ENCODE measurements at regions not wholly inside any gene's neighbourhood (a gene's known extent, or its start where the extent isn't known, plus 50 kb on each side); places are given as distances from the start of the nearest gene placed in this dataset.
A peak's percentile ranks its signal among the peaks of the same experiment; 100 is the strongest.

GRCh38 chr18:78199611-78200010 lies 780.0 kb upstream of the SALL3 start:
- no peak overlapping the region for H2AFZ ChIP-seq (ENCODE audit: insufficient read depth, low read depth, low read length, poor library complexity, severe bottlenecking)
- no peak for DNase-seq
- H3K27me3 Mint-ChIP-seq (ENCODE audit: low read depth in 3 of 3) = no peaks in the 10 kb centered on the region
- H3K27me3 ChIP-seq (ENCODE audit: control insufficient read depth in 2 of 2, insufficient read depth in 2 of 2, low read length in 2 of 2) = no peaks in the 10 kb centered on the region
- intact Hi-C loops (cut with micrococcal nuclease) = no loop called here
- WGBS (ENCODE audit: insufficient coverage) = 90% methylated on average over 2 of the region's 4 CpGs
- no peak overlapping the region for H3K4me3 ChIP-seq (replicated peaks in 1 of 3; ENCODE audit: low read depth in 2 of 3, low read length in 3 of 3)
- no peaks in the 10 kb centered on the region for H3K4me1 ChIP-seq (ENCODE audit: control insufficient read depth in 1 of 2, insufficient read depth in 2 of 2, low read length in 2 of 2)
- H3K4me2 ChIP-seq (replicated peaks; ENCODE audit: extremely low read depth, low read length, poor library complexity, severe bottlenecking) = no peak overlapping the region
- peaks cover 3 to 18% (median 5%) of the 10 kb centered on the region in 7 donors for H3K9me3 Mint-ChIP-seq
- no peak overlapping the region for H3K9ac ChIP-seq (ENCODE audit: insufficient read depth, low read length, poor library complexity, severe bottlenecking)
- H3K79me2 ChIP-seq (ENCODE audit: insufficient read depth, low read length) = no peaks in the 10 kb centered on the region
- H3K36me3 Mint-ChIP-seq = no peaks in the 10 kb centered on the region
- no peaks in the 10 kb centered on the region for H4K20me1 ChIP-seq (ENCODE audit: insufficient read depth, low read length)
- H3K4me1 Mint-ChIP-seq = no peaks in the 10 kb centered on the region
- H3K9me3 ChIP-seq (replicated peaks in 1 of 2; ENCODE audit: control insufficient read depth in 1 of 2, insufficient read depth in 1 of 2, low read length in 2 of 2) = peaks cover 11 to 14% of the 10 kb centered on the region in 2 donors
- peak overlapping the region in 1 of 7 donors; percentile 48 for H3K27ac Mint-ChIP-seq
- H3K4me3 Mint-ChIP-seq = no peak overlapping the region
- H3K27ac ChIP-seq (ENCODE audit: low read depth in 1 of 2, low read length in 2 of 2) = no peak overlapping the region
- no peaks in the 10 kb centered on the region for H3K36me3 ChIP-seq (replicated peaks in 1 of 2; ENCODE audit: control insufficient read depth in 1 of 2, insufficient read depth in 2 of 2, low read length in 2 of 2)
- no peak for TF ChIP-seq CTCF (IDR thresholded peaks at IDR 0.05)

GRCh38 chr18:78207942-78208341 lies 771.7 kb upstream of the SALL3 start:
- intact Hi-C loops (cut with micrococcal nuclease) = no loop called here
- H3K4me1 Mint-ChIP-seq = no peaks in the 10 kb centered on the region
- DNase-seq = no peak
- H3K27ac Mint-ChIP-seq = no peak overlapping the region
- Histone ChIP-seq H4K20me1 (ENCODE audit: insufficient read depth, low read length) (no peaks in the 10 kb centered on the region), H2AFZ (ENCODE audit: insufficient read depth, low read depth, low read length, poor library complexity, severe bottlenecking) (no peak overlapping the region), H3K36me3 (replicated peaks in 1 of 2; ENCODE audit: control insufficient read depth in 1 of 2, insufficient read depth in 2 of 2, low read length in 2 of 2) (no peaks in the 10 kb centered on the region), H3K9ac (ENCODE audit: insufficient read depth, low read length, poor library complexity, severe bottlenecking) (no peak overlapping the region), H3K27ac (ENCODE audit: low read depth in 1 of 2, low read length in 2 of 2) (no peak overlapping the region), H3K27me3 (ENCODE audit: control insufficient read depth in 2 of 2, insufficient read depth in 2 of 2, low read length in 2 of 2) (no peaks in the 10 kb centered on the region), H3K4me3 (replicated peaks in 1 of 3; ENCODE audit: low read depth in 2 of 3, low read length in 3 of 3) (no peak overlapping the region), H3K4me2 (replicated peaks; ENCODE audit: extremely low read depth, low read length, poor library complexity, severe bottlenecking) (no peak overlapping the region), H3K4me1 (ENCODE audit: control insufficient read depth in 1 of 2, insufficient read depth in 2 of 2, low read length in 2 of 2) (no peaks in the 10 kb centered on the region), H3K79me2 (ENCODE audit: insufficient read depth, low read length) (no peaks in the 10 kb centered on the region), H3K9me3 (replicated peaks in 1 of 2; ENCODE audit: control insufficient read depth in 1 of 2, insufficient read depth in 1 of 2, low read length in 2 of 2) (peaks cover 0 to 3% of the 10 kb centered on the region in 2 donors)
- no peak for TF ChIP-seq CTCF (IDR thresholded peaks at IDR 0.05)
- no peaks in the 10 kb centered on the region for H3K36me3 Mint-ChIP-seq
- peaks cover 0 to 11% (median 2%) of the 10 kb centered on the region in 7 donors for H3K9me3 Mint-ChIP-seq
- 88% methylated on average over 5 of the region's 10 CpGs for WGBS (ENCODE audit: insufficient coverage)
- H3K27me3 Mint-ChIP-seq (ENCODE audit: low read depth in 3 of 3) = peaks cover 0 to 2% (median 0%) of the 10 kb centered on the region in 3 donors
- H3K4me3 Mint-ChIP-seq = no peak overlapping the region
